HG03280 (cell line): ENCODE measurements at regions not wholly inside any gene's neighbourhood (a gene's known extent, or its start where the extent isn't known, plus 50 kb on each side); places are given as distances from the start of the nearest gene placed in this dataset.

Source experiments
- ATAC-seq: cut with Tn5 transposase; IDR thresholded peaks from one replicate; pipeline ENCODE4 v1.9.1; 2021; ENCODE audit warnings: mild to moderate bottlenecking, moderate library complexity; ENCODE audit not compliant: unreplicated experiment

- ATAC-seq: no peak
Measured at GRCh38 chr2:219765231-219765911, 137.9 kb downstream of the SLC4A3 start.

DNA sequence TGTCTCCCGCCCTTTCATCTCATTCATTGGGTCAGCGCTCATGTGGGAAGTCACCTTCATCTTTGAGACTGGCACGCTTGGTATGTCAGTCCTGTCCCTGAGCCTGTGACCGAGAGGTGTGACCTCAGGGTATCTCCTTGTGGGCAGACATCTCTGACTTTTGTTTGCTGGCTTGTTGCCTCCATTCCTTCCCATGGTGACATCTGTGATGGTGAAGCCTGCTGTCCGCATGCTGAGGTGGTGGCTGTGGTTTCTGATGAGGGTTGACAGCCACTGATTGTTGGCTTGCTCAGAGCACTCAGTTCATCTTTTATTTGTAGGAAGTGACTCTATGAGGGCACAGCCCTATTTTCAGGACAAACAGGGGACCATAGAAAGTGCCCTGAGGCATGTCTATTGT lies 139.2 kb downstream of the SLC4A3 start:
- no peak for ATAC-seq

DNA sequence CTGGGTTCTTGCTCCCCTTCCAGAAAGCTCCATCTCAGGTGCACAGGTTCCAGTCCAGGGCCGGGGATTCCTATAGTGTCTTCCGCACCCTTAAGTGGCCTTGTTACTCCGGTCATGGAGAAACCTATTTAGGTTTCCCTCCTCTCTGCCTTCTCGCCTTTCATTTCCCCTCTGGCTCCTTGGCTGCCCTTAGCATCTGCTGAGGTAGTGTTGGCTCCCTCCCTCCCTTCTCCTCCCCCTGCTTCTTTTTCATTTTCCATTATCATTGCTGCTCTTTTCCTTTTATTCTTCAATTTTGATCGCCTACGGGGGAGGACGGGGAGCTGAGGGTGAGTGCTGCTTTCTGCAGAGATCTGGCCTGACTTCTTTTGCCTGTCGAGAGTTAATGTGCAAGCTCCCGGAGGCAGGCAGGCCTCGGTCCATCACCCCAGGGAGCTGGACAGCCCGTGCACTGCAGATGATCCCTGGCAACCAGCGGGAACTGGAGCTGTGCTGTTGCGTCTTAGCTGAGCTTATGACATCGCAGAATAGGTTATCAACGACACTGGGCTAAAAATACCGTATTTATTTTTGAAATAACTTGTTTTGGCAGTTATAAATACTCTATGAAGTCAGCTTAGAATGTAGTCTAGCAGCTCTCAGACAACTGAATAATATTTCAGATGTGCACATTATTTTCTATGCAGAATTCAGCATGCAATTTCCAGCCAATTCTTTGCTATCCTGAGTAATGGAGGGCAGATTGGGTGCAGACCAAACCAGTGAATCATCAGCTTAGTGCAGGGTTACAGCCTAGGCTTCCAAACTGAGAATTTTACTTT lies 141.9 kb downstream of the SLC4A3 start:
- no peak for ATAC-seq

DNA sequence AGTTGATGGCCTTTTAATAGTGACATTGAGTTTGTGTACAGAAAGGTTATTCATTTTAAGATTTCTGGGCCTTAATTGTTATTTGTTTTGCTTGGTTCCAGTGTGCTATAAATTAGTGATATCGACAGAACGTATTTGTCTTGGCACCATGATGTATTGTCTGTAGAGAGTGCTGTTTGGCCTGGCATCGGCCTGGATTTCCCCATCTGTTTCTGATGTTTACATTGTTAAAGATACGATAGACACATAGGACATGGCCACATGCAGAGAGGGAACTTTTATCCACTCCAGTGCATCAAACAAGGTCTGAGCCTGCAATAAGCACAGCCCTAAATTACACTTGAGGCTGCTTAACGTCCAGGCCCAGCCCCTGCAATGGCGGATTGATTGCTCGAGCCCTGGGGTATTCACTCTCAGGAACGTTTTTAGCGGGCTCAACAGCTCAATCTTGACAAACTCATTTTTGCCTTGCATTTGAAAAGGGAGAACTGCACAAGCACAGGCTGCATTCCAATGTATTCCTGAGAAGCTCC lies 144.7 kb downstream of the SLC4A3 start:
- no peak for ATAC-seq

GRCh38 chr2:219772697-219773096 lies 145.3 kb downstream of the SLC4A3 start:
- ATAC-seq: no peak

DNA sequence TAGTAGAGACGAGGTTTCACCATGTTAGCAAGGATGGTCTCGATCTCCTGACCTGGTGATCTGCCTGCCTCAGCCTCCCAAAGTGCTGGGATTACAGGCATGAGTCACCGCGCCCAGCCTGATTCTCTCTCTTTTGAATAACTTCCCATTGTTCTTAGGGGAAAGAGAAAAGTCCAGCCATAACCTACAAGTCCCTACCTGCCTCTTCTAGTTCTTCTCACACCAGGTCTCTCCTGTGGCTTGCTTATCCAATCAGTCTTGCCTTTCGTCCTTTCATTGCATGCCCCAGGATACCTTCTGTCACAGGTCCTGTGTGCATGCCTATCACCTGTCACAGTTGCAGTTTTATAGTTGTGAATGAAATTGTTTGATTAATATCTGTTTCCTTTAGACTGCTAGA lies 148.1 kb downstream of the SLC4A3 start:
- ATAC-seq: no peak

DNA sequence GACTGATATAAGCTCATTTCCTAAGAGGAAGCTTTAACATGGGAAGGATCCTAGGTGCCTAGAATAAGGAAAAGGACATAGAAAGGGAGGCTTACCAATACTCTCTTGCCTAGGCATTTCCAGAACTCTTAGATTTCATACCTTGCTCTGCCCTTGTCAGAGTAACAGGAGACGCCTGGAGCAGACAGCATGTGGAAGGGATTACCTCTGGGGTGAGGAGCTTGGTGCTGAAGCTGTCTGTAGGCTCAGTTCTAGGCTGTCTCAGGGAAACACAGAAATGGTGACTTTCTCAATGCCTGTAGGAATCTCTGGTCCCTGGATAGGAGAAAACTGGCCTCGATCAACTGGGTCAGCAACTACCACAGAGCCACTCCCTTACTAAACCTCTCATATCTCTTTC lies 150.0 kb downstream of the SLC4A3 start:
- ATAC-seq: no peak

DNA sequence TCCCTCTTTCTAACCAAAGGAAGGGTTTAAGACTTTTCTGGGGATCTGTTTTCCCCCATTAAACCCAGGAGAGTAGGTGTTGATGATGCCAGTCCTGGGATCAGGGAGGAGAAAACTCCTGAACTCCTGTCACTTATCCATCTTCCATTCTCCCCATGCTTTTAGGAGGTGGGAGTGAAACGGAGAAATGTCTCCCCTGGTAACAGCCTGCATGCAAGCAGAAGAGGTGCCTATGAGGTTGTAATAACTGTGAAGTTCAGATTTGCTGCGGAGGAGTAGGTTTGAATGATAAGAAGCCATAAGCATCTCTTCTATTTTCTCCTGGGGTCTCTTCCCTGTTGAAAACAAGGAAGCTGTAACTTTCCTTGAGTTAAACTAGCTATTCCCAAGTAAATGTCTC lies 150.8 kb downstream of the SLC4A3 start:
- ATAC-seq: no peak

DNA sequence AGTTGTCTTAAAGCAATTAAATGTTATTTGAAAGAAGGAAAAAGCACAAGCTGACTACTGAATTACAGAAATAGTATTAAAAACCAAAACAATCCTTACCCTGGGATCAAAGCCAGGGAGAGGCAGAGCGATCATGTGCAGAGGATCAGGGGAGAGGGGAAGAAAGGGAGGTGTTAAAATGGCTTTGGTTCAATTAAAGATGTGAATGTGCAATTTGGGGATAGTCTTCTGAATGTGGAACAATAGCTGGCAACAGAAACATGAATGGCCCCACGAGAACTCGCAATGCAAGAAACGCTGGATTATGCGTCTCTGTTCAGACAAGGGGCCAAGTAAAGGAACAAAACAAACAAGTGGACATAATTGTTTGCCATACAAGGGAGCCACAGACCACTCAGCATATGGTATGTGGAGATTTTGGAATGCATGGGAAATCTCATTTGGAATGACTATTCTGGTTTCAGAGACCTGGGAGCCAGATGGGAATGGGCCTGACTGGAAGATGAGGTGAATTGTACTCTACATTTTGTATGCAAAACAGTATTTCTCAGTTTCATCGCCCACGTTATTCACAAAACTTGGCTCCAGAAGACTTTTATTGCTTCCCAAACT lies 155.4 kb downstream of the SLC4A3 start:
- no peak for ATAC-seq

GRCh38 chr2:219783359-219783975 lies 156.0 kb downstream of the SLC4A3 start:
- ATAC-seq: no peak

GRCh38 chr2:219784178-219784577 lies 156.7 kb downstream of the SLC4A3 start:
- no peak for ATAC-seq

GRCh38 chr2:219789476-219789875 lies 162.0 kb downstream of the SLC4A3 start:
- no peak for ATAC-seq

DNA sequence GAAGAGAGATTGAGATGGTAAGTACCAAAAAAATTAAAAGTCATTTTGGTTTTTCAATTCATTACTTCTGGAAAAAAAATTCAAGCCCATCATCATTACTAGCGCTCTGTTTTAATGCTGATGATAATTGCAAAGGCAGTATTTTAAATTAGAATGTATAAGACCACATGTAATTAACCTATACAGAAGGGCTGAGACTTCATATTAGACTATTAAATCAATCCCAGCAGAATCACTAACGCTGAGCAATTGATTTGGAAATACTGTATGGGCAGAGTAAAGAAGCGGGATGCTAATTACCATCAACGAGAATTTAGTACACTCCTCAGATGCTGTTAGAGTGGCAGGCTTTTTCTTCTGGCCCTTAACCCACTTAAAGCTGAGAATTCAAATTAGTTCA lies 165.0 kb downstream of the SLC4A3 start:
- no peak for ATAC-seq

GRCh38 chr2:219798430-219798829 lies 171.0 kb downstream of the SLC4A3 start:
- no peak for ATAC-seq

DNA sequence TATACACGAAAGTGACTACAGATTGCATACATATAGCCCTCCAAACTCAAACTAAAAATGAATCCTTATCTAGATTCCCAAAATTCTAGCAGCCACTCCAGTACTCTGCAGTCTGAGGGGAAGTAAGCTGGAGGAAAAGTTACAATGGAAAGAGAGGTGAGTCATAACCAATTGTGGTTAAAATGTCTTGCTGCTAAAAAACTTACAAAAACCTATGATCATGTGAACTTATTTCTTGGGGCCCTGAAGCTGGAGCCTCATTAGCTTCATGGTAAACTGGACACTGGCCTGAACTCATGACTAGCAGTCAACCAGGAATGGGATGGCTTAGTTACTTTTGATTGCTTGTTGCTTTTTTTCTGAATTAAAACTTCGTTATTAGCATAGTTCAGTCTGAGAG lies 175.9 kb downstream of the SLC4A3 start:
- ATAC-seq: no peak

DNA sequence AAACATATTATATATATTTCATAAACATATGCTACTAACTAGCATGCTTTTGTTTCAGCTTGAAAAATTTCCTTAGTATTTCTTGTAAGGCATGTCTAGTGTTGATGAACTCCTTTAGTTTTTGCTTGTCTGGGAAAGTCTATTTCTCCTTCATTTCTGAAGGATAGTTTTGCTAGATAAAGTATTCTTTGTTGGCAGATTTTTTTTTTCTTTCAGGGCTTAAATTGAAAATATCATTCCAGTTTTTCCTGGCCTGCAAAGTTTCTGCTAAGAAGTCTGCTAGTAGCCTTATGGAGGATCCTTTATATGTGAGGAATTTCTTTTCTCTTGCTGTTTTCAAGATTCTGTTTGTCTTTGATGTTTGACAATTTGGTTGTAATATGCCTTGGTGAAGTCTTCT lies 183.5 kb downstream of the SLC4A3 start:
- ATAC-seq: no peak

DNA sequence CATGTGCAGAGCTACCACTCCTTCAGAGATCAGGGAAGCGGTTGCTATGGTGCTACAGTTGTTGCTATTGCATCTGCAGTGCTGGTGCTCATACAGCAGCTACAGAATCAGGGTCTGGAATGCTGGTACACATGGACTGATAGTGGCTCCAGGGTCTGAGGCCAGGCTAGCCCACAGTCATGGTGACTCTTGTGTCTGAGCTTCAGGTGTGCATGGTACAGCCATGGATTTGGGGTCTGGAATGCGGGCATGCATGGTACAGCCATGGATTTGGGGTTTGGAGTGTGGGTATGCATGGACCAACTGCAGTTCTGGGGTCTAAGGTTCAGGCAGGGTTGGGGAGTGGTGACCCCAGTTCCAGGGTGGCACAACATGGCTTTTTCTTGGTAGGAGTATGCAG lies 185.2 kb downstream of the SLC4A3 start:
- ATAC-seq: no peak

DNA sequence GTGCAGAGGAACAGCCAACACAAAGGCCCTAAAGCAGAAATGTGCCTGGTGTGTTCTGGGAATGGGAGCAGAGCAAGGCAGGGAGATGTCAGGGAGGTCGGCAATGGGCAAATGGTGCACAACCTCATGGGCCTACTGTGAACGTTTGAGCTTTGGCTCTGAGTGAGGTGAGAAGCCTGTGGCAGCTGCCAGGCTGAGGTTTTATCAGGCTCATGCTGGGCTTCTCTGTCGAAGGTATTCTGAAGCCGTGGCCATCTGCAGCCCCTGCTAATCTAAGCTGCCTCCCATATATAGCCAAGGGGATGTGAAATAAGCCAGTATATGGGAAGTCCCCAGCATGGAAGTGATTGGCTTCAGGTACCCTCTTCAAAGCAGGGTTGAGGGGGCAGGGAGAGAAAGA lies 193.3 kb downstream of the SLC4A3 start:
- ATAC-seq: no peak

GRCh38 chr2:219823574-219823973 lies 196.1 kb downstream of the SLC4A3 start:
- ATAC-seq: no peak

DNA sequence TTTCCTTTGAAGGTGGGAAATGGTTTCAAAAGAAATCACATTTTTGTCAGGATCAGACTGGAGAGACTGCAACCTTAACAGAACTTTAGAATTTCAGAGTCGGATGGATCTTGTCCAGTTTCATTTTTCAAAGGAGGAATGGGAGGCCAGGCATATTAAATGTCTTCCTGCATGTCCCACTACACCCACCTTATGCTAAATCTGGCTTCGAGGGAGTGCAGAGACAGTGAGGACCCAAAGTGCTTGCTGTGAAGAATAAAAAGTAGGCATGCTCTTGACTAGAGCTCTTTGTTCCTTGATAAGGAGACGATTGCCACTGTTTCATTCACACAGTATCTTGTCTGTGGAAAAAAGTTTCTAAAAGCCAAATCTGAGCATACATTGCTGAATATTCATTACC lies 197.6 kb downstream of the SLC4A3 start:
- no peak for ATAC-seq

DNA sequence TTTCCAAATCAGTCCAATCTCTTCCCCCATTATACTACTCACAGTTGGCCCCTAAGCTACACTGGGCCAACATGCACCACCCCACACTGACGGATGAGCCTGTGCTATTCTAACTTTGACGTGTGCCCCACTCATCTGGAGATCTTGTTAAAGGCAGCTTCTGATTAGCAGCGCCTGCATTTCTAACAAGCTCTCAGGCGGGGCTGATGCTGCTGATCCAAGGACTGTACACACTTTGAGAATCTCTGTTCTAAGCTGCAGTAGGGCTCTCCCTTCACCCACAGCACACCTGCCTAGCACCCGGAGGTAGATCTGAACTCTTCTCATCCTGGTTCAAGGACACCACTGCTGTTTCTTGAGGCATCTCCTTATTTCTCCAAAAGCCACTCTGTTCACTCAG lies 200.7 kb downstream of the SLC4A3 start:
- ATAC-seq: no peak
